ENCODE measurements at regions not wholly inside any gene's neighbourhood (a gene's known extent, or its start where the extent isn't known, plus 50 kb on each side); places are given as distances from the start of the nearest gene placed in this dataset.

GRCh38 chr11:100459811-100460210 lies 227.3 kb upstream of the ARHGAP42 start:
- no peaks in the 10 kb centered on the region for H3K27me3 ChIP-seq (ENCODE audit: control insufficient read depth in 3 of 3, insufficient read depth in 3 of 3, low read length in 3 of 3)
- H3K4me1 ChIP-seq (ENCODE audit: control insufficient read depth in 3 of 3, insufficient read depth in 2 of 3, low read depth in 1 of 3, low read length in 2 of 3): no peaks in the 10 kb centered on the region
- no peaks in the 10 kb centered on the region for H3K36me3 ChIP-seq (ENCODE audit: control insufficient read depth in 3 of 3, insufficient read depth in 2 of 3, low read depth in 1 of 3, low read length in 3 of 3)
- 59 to 72% (median 66%) methylated on average over 3 of the region's 3 CpGs for WGBS, 3 donors
- no peak overlapping the region for H3K27ac ChIP-seq (ENCODE audit: low read depth in 1 of 3, low read length in 2 of 3)
- FAIRE-seq (no peak), DNase-seq (no peak)
- H3K4me3 ChIP-seq (ENCODE audit: low read depth in 1 of 3, low read length in 3 of 3): no peak overlapping the region
- no peaks in the 10 kb centered on the region for H3K9me3 ChIP-seq (ENCODE audit: control insufficient read depth in 2 of 2, insufficient read depth in 1 of 2, low read depth in 1 of 2, low read length in 1 of 2)

- Histone ChIP-seq H3K27me3 (ENCODE audit: control insufficient read depth in 3 of 3, insufficient read depth in 3 of 3, low read length in 3 of 3) (no peaks in the 10 kb centered on the region), H3K4me3 (ENCODE audit: low read depth in 1 of 3, low read length in 3 of 3) (no peak overlapping the region), H3K27ac (ENCODE audit: low read depth in 1 of 3, low read length in 2 of 3) (no peak overlapping the region), H3K9me3 (ENCODE audit: control insufficient read depth in 2 of 2, insufficient read depth in 1 of 2, low read depth in 1 of 2, low read length in 1 of 2) (no peaks in the 10 kb centered on the region), H3K36me3 (ENCODE audit: control insufficient read depth in 3 of 3, insufficient read depth in 2 of 3, low read depth in 1 of 3, low read length in 3 of 3) (no peaks in the 10 kb centered on the region), H3K4me1 (ENCODE audit: control insufficient read depth in 3 of 3, insufficient read depth in 2 of 3, low read depth in 1 of 3, low read length in 2 of 3) (no peaks in the 10 kb centered on the region)
- WGBS, 3 donors: 87 to 93% (median 90%) methylated on average over 3 of the region's 3 CpGs
- FAIRE-seq: no peak
- DNase-seq: no peak
Observed at GRCh38 chr11:100460426-100460825, 226.7 kb upstream of the ARHGAP42 start.

GRCh38 chr11:100467821-100468508 lies 219.1 kb upstream of the ARHGAP42 start:
- DNase-seq (peak in 1 of 2 donors; percentile 1), FAIRE-seq (no peak)
- no peak overlapping the region for H3K27ac ChIP-seq (ENCODE audit: low read depth in 1 of 3, low read length in 2 of 3)
- H3K4me1 ChIP-seq (ENCODE audit: control insufficient read depth in 3 of 3, insufficient read depth in 2 of 3, low read depth in 1 of 3, low read length in 2 of 3): no peaks in the 10 kb centered on the region
- H3K36me3 ChIP-seq (ENCODE audit: control insufficient read depth in 3 of 3, insufficient read depth in 2 of 3, low read depth in 1 of 3, low read length in 3 of 3): no peaks in the 10 kb centered on the region
- WGBS, 3 donors: 83 to 87% (median 84%) methylated on average over 3 of the region's 3 CpGs
- H3K4me3 ChIP-seq (ENCODE audit: low read depth in 1 of 3, low read length in 3 of 3): no peak overlapping the region
- H3K27me3 ChIP-seq (ENCODE audit: control insufficient read depth in 3 of 3, insufficient read depth in 3 of 3, low read length in 3 of 3): no peaks in the 10 kb centered on the region
- no peaks in the 10 kb centered on the region for H3K9me3 ChIP-seq (ENCODE audit: control insufficient read depth in 2 of 2, insufficient read depth in 1 of 2, low read depth in 1 of 2, low read length in 1 of 2)

GRCh38 chr11:100469835-100470234 lies 217.3 kb upstream of the ARHGAP42 start:
- no peak for FAIRE-seq
- 35 to 41% (median 37%) methylated on average over 2 of the region's 2 CpGs for WGBS, 3 donors

GRCh38 chr11:100472727-100473389 lies 214.2 kb upstream of the ARHGAP42 start:
- Histone ChIP-seq H3K27me3 (ENCODE audit: control insufficient read depth in 3 of 3, insufficient read depth in 3 of 3, low read length in 3 of 3) (no peaks in the 10 kb centered on the region), H3K9me3 (ENCODE audit: control insufficient read depth in 2 of 2, insufficient read depth in 1 of 2, low read depth in 1 of 2, low read length in 1 of 2) (no peaks in the 10 kb centered on the region), H3K36me3 (ENCODE audit: control insufficient read depth in 3 of 3, insufficient read depth in 2 of 3, low read depth in 1 of 3, low read length in 3 of 3) (no peaks in the 10 kb centered on the region), H3K4me3 (ENCODE audit: low read depth in 1 of 3, low read length in 3 of 3) (no peak overlapping the region), H3K27ac (ENCODE audit: low read depth in 1 of 3, low read length in 2 of 3) (no peak overlapping the region), H3K4me1 (ENCODE audit: control insufficient read depth in 3 of 3, insufficient read depth in 2 of 3, low read depth in 1 of 3, low read length in 2 of 3) (no peaks in the 10 kb centered on the region)
- DNase-seq (no peak), FAIRE-seq (no peak)
- 48 to 62% (median 48%) methylated on average over 2 of the region's 2 CpGs for WGBS, 3 donors

More at GRCh38 chr11:100469835-100470234, 217.3 kb upstream of the ARHGAP42 start:
- no peak overlapping the region for H3K27ac ChIP-seq (ENCODE audit: low read depth in 1 of 3, low read length in 2 of 3)
- H3K4me1 ChIP-seq (ENCODE audit: control insufficient read depth in 3 of 3, insufficient read depth in 2 of 3, low read depth in 1 of 3, low read length in 2 of 3): no peaks in the 10 kb centered on the region
- no peaks in the 10 kb centered on the region for H3K27me3 ChIP-seq (ENCODE audit: control insufficient read depth in 3 of 3, insufficient read depth in 3 of 3, low read length in 3 of 3)
- no peak for DNase-seq
- no peaks in the 10 kb centered on the region for H3K36me3 ChIP-seq (ENCODE audit: control insufficient read depth in 3 of 3, insufficient read depth in 2 of 3, low read depth in 1 of 3, low read length in 3 of 3)
- no peak overlapping the region for H3K4me3 ChIP-seq (ENCODE audit: low read depth in 1 of 3, low read length in 3 of 3)
- no peaks in the 10 kb centered on the region for H3K9me3 ChIP-seq (ENCODE audit: control insufficient read depth in 2 of 2, insufficient read depth in 1 of 2, low read depth in 1 of 2, low read length in 1 of 2)

GRCh38 chr11:100473390-100473740 lies 213.7 kb upstream of the ARHGAP42 start:
- no peak for FAIRE-seq
- no peak overlapping the region for H3K4me3 ChIP-seq (ENCODE audit: low read depth in 1 of 3, low read length in 3 of 3)

GRCh38 chr11:100484948-100485347 lies 202.1 kb upstream of the ARHGAP42 start:
- no peak overlapping the region for H3K4me3 ChIP-seq (ENCODE audit: low read depth in 1 of 3, low read length in 3 of 3)
- FAIRE-seq (no peak), DNase-seq (no peak)
- WGBS, 3 donors: 73 to 78% (median 76%) methylated on average over 2 of the region's 2 CpGs
- peaks cover 0 to 20% of the 10 kb centered on the region in 2 donors for H3K9me3 ChIP-seq (ENCODE audit: control insufficient read depth in 2 of 2, insufficient read depth in 1 of 2, low read depth in 1 of 2, low read length in 1 of 2)
- no peaks in the 10 kb centered on the region for H3K27me3 ChIP-seq (ENCODE audit: control insufficient read depth in 3 of 3, insufficient read depth in 3 of 3, low read length in 3 of 3)
- no peak overlapping the region for H3K27ac ChIP-seq (ENCODE audit: low read depth in 1 of 3, low read length in 2 of 3)
- H3K4me1 ChIP-seq (ENCODE audit: control insufficient read depth in 3 of 3, insufficient read depth in 2 of 3, low read depth in 1 of 3, low read length in 2 of 3): no peaks in the 10 kb centered on the region
- no peaks in the 10 kb centered on the region for H3K36me3 ChIP-seq (ENCODE audit: control insufficient read depth in 3 of 3, insufficient read depth in 2 of 3, low read depth in 1 of 3, low read length in 3 of 3)

More at GRCh38 chr11:100473390-100473740, 213.7 kb upstream of the ARHGAP42 start:
- DNase-seq: no peak
- no peaks in the 10 kb centered on the region for H3K27me3 ChIP-seq (ENCODE audit: control insufficient read depth in 3 of 3, insufficient read depth in 3 of 3, low read length in 3 of 3)
- no peaks in the 10 kb centered on the region for H3K9me3 ChIP-seq (ENCODE audit: control insufficient read depth in 2 of 2, insufficient read depth in 1 of 2, low read depth in 1 of 2, low read length in 1 of 2)
- H3K4me1 ChIP-seq (ENCODE audit: control insufficient read depth in 3 of 3, insufficient read depth in 2 of 3, low read depth in 1 of 3, low read length in 2 of 3): no peaks in the 10 kb centered on the region
- 64 to 84% (median 73%) methylated on average over 1 of the region's 1 CpG for WGBS, 3 donors
- no peaks in the 10 kb centered on the region for H3K36me3 ChIP-seq (ENCODE audit: control insufficient read depth in 3 of 3, insufficient read depth in 2 of 3, low read depth in 1 of 3, low read length in 3 of 3)
- no peak overlapping the region for H3K27ac ChIP-seq (ENCODE audit: low read depth in 1 of 3, low read length in 2 of 3)

- no peak for FAIRE-seq
Observed at GRCh38 chr11:100498780-100499179, 188.3 kb upstream of the ARHGAP42 start.

More at GRCh38 chr11:100498780-100499179, 188.3 kb upstream of the ARHGAP42 start:
- no peaks in the 10 kb centered on the region for H3K9me3 ChIP-seq (ENCODE audit: control insufficient read depth in 2 of 2, insufficient read depth in 1 of 2, low read depth in 1 of 2, low read length in 1 of 2)
- no peak for DNase-seq
- no peaks in the 10 kb centered on the region for H3K36me3 ChIP-seq (ENCODE audit: control insufficient read depth in 3 of 3, insufficient read depth in 2 of 3, low read depth in 1 of 3, low read length in 3 of 3)
- 84 to 88% (median 87%) methylated on average over 3 of the region's 3 CpGs for WGBS, 3 donors
- no peaks in the 10 kb centered on the region for H3K4me1 ChIP-seq (ENCODE audit: control insufficient read depth in 3 of 3, insufficient read depth in 2 of 3, low read depth in 1 of 3, low read length in 2 of 3)
- no peaks in the 10 kb centered on the region for H3K27me3 ChIP-seq (ENCODE audit: control insufficient read depth in 3 of 3, insufficient read depth in 3 of 3, low read length in 3 of 3)
- H3K4me3 ChIP-seq (ENCODE audit: low read depth in 1 of 3, low read length in 3 of 3): no peak overlapping the region
- no peak overlapping the region for H3K27ac ChIP-seq (ENCODE audit: low read depth in 1 of 3, low read length in 2 of 3)

Data from small intestine (tissue), 7 donors.